ENCODE measurements at regions not wholly inside any gene's neighbourhood (a gene's known extent, or its start where the extent isn't known, plus 50 kb on each side); places are given as distances from the start of the nearest gene placed in this dataset.

DNA sequence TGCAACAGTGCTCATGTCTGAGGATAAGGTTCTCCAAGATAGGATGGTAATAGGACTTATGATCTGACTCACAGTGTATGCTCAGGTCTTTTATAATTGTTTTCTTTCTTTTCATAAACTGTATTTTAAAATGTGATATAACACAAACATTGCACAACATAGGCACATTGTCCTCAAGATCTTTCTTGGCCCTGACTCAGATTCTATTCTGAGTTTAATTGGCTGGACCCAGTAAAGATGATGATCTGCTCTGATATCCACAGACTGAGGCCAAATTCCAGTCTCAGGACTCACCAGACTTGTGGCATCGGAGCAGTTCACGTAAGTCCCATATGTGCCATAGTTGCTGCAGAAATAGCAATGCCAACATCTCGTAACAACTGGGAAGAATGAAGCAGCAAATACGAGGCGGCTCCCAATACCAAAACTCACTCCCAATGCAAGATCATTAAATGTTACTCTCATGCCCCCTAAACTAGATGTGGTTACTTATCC is 448.9 kb upstream of the SLC14A2 start:
- TF ChIP-seq, protein P1, sequence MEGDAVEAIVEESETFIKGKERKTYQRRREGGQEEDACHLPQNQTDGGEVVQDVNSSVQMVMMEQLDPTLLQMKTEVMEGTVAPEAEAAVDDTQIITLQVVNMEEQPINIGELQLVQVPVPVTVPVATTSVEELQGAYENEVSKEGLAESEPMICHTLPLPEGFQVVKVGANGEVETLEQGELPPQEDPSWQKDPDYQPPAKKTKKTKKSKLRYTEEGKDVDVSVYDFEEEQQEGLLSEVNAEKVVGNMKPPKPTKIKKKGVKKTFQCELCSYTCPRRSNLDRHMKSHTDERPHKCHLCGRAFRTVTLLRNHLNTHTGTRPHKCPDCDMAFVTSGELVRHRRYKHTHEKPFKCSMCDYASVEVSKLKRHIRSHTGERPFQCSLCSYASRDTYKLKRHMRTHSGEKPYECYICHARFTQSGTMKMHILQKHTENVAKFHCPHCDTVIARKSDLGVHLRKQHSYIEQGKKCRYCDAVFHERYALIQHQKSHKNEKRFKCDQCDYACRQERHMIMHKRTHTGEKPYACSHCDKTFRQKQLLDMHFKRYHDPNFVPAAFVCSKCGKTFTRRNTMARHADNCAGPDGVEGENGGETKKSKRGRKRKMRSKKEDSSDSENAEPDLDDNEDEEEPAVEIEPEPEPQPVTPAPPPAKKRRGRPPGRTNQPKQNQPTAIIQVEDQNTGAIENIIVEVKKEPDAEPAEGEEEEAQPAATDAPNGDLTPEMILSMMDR (IDR thresholded peaks at IDR 0.05; ENCODE audit: extremely low read depth, insufficient read depth, missing control alignments) = no peak
- no peak for DNase-seq (ENCODE audit: low spot score)
- in situ Hi-C loops (cut with MboI; ENCODE audit: low pct_unique_long_range_greater_than_20kb, low sequenced_read_pairs, unreplicated experiment) = no loop called here

GRCh38 chr18:45166836-45167551 is 448.3 kb upstream of the SLC14A2 start:
- peak; percentile 3 for DNase-seq (ENCODE audit: low spot score)
- in situ Hi-C loops (cut with MboI; ENCODE audit: low pct_unique_long_range_greater_than_20kb, low sequenced_read_pairs, unreplicated experiment) = no loop called here
- TF ChIP-seq, protein P1 (IDR thresholded peaks at IDR 0.05; ENCODE audit: extremely low read depth, insufficient read depth, missing control alignments) = no peak

GRCh38 chr18:45167631-45168280 is 447.5 kb upstream of the SLC14A2 start:
- TF ChIP-seq, protein P1 (IDR thresholded peaks at IDR 0.05; ENCODE audit: extremely low read depth, insufficient read depth, missing control alignments) = no peak
- no peak for DNase-seq (ENCODE audit: low spot score)
- in situ Hi-C loops (cut with MboI; ENCODE audit: low pct_unique_long_range_greater_than_20kb, low sequenced_read_pairs, unreplicated experiment) = no loop called here

GRCh38 chr18:45168866-45169600 is 446.2 kb upstream of the SLC14A2 start:
- TF ChIP-seq, protein P1 (IDR thresholded peaks at IDR 0.05; ENCODE audit: extremely low read depth, insufficient read depth, missing control alignments) = no peak
- in situ Hi-C loops (cut with MboI; ENCODE audit: low pct_unique_long_range_greater_than_20kb, low sequenced_read_pairs, unreplicated experiment) = no loop called here
- no peak for DNase-seq (ENCODE audit: low spot score)

GRCh38 chr18:45169610-45170009 is 445.7 kb upstream of the SLC14A2 start:
- TF ChIP-seq, protein P1 (IDR thresholded peaks at IDR 0.05; ENCODE audit: extremely low read depth, insufficient read depth, missing control alignments) = no peak
- in situ Hi-C loops (cut with MboI; ENCODE audit: low pct_unique_long_range_greater_than_20kb, low sequenced_read_pairs, unreplicated experiment) = no loop called here
- DNase-seq (ENCODE audit: low spot score) = no peak

DNA sequence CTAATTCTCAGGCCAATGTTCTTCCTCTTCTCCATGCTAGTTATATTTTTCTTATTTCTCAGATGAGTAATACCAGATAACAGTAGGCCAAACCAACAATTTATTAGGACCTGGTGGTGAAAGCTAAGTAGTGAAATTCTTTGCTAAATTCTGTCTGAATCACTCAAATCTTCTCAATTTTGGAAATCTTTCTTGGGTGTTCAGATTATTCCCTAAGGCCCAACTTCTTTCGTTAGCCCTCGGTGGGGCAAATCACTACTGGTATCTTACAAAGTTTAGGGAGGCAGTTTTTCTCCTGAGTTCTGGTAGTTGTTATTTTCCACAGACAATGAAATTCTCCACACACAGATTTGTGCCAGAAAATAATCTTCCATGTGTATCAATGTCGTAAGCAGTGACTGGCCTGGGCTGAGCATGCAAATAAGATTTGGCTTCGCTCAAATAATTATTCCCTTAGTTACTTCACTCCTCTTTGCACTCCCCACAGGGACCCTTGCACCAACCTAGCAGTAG is 443.5 kb upstream of the SLC14A2 start:
- DNase-seq (ENCODE audit: low spot score) = no peak
- in situ Hi-C loops (cut with MboI; ENCODE audit: low pct_unique_long_range_greater_than_20kb, low sequenced_read_pairs, unreplicated experiment) = no loop called here

More for the DNA sequence above, 443.5 kb upstream of the SLC14A2 start:
- TF ChIP-seq, protein P1 (IDR thresholded peaks at IDR 0.05; ENCODE audit: extremely low read depth, insufficient read depth, missing control alignments) = no peak

Data from GM13977 (cell line).